ENCODE measurements at regions not wholly inside any gene's neighbourhood (a gene's known extent, or its start where the extent isn't known, plus 50 kb on each side); places are given as distances from the start of the nearest gene placed in this dataset.

DNA sequence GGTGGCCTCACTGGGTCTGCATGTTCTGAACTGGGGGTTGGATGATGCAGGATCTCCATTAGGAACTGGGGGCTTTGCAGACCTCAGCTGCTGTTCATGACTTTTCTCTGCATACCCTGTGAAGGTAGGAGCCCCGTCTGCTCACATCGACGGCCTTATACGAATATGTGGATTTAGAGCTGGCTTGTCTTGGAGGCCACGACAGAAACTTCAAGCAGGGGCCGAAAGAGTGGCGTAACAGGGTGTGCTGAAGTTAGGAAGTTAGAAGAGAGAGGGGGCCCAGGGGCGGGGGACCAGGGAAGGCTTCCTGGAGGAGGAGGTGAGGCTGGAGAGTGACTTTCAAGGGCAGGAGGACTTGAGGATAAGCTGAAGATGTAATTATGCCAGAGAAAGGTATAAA lies 144.9 kb downstream of the TSN start:
- no peak for DNase-seq (ENCODE audit: low spot score)

DNA sequence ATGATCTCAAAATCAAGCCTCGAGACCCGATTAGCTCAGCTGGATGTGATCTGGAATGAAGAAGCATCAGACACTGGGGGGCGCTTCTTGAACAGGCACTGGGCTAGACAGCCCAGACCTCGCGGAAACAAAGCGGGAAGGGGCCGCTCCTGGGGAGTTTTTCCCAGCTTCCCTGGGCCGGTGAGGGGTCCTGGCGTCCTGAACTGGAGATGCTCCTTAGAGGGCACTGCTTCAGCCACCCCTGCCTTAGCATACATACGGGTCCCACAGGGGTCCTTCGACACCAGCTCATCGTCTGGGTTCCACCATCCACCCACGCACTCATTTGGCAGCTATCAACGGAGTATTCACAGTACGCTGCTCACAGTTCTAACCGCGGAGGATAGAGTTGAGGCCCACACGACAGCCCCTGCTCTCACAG lies 146.7 kb downstream of the TSN start:
- no peak for DNase-seq (ENCODE audit: low spot score)

GRCh38 chr2:121902616-121903015 lies 147.2 kb downstream of the TSN start:
- no peak for DNase-seq (ENCODE audit: low spot score)

GRCh38 chr2:121903037-121903689 lies 147.7 kb downstream of the TSN start:
- DNase-seq (ENCODE audit: low spot score) = no peak

DNA sequence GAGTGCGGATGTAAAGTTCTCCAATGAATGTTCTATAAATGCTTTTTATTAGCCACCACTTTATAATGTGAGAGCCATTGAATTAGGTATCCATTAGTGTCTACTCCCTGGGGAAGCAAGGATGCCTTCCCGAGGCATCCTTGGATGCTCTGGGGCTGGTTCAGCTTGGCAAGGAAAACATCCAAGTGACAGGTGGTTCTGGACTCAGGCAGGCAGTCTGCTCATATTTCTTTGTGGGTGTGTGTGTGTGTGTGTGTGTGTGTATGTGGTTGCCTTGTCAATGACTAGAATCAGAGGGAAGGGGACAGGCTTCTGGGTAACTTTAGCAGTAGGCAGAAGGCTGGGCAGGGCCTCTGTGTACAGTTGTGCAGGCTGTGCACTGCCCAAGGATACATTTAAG lies 149.2 kb downstream of the TSN start:
- no peak for DNase-seq (ENCODE audit: low spot score)

GRCh38 chr2:121905201-121905600 lies 149.8 kb downstream of the TSN start:
- DNase-seq (ENCODE audit: low spot score) = no peak

- DNase-seq (ENCODE audit: low spot score) = no peak
Observed at GRCh38 chr2:121906170-121906569, 150.7 kb downstream of the TSN start.

DNA sequence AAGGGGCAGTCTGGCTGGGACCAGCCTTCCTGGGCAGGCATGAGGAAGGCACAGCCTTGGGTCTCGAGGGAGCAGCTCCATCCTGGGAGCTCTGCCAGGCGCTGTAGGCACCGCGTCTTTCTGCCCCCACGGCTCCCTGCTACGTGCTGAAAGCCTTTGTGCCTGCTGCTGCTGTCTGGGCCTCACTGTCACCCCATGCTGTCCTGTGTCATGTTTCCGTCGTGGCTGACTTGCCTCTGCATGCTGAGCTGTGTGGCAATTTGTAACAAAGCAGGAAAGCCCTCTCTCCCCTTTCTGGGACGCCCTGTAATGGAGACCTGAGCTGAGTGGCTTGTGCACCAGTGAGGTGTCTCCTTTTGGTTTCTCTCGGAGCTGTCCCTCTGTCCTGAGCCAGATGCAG lies 152.5 kb downstream of the TSN start:
- DNase-seq (ENCODE audit: low spot score) = no peak

DNA sequence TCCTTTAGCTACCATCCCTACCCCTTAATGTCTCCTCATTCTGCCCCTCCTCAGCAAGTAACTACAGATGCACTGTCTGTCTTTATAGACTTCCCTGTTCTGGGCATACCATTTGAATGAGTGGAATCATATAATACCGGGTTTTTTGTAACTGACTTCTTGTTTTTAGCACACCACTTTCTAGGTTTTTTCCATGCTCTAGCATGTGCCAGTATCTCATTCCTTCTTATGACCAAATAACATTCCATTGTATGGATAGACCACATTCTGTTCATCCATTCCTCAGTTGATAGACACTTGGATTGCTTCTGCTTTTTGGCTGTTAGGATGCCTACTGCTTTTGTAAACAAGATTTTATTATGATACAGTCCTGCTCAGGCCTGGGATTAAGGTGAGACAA lies 154.7 kb downstream of the TSN start:
- no peak for DNase-seq (ENCODE audit: low spot score)

- no peak for DNase-seq (ENCODE audit: low spot score)
Observed at GRCh38 chr2:121911036-121911435, 155.6 kb downstream of the TSN start.

DNA sequence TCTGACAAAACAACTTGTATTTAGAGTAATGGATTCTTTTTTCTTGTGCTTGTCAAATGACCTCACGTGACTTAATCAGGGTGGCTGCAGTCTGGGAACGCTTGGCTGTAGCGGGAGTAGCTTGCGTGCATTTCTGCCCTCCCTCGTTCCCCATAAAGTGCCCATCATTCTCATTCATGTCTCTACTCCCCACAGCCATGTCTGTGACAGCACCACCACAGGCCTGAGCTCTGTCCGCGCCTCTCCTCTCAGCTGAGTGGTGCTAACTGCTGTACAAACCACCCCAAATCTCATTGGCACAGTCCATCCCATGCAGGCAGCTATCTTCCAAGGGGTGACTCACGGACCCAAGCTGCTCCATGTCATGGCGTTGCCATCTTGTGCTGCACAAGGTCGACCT lies 161.7 kb downstream of the TSN start:
- no peak for DNase-seq (ENCODE audit: low spot score)

GRCh38 chr2:121918231-121918630 lies 162.8 kb downstream of the TSN start:
- DNase-seq (ENCODE audit: low spot score) = no peak

GRCh38 chr2:121919803-121920202 lies 164.4 kb downstream of the TSN start:
- DNase-seq (ENCODE audit: low spot score) = no peak

DNA sequence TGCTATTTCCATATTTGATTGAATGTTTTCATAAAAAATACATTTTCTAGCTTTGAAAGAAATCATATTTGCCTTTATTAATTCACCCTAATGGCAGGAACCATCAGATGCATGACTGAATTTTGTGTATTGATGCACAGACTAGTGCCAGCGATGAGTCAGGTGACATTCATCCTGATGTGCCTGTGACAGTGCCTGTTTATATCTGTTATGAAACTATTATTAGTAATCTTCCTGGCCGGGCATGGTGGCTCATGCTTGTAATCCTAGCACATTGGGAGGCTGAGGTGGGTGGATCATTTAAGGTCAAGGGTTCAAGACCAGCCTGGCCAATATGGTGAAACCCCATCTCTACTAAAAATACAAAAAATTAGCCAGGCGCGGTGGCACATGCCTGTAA lies 170.0 kb downstream of the TSN start:
- peak; percentile 58 for DNase-seq (ENCODE audit: low spot score)

GRCh38 chr2:121943285-121943684 lies 187.8 kb downstream of the TSN start:
- DNase-seq (ENCODE audit: low spot score) = no peak

DNA sequence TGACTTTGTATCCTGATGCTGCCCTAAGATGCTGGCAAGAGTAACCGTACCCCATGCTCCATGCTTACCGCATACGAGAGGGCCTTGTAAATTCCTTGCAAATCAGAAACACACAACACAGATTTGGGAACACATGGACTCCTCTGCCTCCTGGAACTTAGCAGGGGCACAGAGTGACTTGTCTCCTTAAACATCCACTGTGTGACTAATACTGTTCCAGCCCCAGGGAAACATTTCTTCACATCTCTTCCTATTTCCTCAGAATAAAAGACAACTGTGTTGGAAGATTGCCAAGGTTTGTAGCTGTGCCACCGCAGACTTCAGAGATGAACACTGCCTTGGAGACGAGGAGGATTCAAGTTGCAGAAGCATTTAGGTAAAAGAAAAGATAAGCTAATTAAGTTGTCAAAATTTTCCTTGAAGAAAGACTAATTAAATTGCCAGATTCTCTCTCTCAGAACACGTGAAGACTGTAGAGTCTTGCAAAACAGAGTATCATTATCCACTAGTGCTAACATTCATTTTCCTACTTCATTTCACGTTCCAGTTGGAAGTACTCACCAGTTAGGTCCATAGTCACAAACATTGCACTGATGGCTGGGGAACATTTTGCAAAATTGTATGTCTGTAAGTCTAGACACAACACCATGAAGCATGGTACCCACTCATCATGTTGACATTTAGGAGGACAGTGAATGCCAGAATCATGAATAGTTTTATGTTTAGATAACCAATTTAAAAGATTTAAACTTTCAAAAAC lies 188.8 kb downstream of the TSN start:
- peak; percentile 4 for DNase-seq (ENCODE audit: low spot score)

DNA sequence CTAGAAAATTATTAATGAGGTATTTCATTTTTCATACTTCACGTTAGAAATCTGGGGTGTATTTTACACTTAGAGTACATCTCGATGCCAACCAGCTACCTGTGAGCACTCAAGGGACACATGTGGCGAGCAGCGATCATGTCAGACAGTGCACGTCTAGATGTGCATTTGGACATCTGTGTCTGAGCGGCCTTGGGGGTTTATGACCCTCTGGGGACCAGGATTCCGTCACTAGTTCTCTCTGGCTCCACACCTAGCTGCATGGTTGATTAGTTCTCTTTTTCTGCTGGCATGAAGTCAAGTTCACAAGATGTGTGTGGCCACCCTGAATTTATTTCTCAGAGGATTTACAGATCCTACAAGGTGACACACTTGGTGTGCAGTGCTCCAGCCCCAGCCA lies 192.2 kb downstream of the TSN start:
- DNase-seq (ENCODE audit: low spot score) = no peak

- DNase-seq (ENCODE audit: low spot score) = no peak
Observed at GRCh38 chr2:121949271-121949670, 193.8 kb downstream of the TSN start.

GRCh38 chr2:121955426-121955825 lies 200.0 kb downstream of the TSN start:
- no peak for DNase-seq (ENCODE audit: low spot score)

GRCh38 chr2:121955872-121956271 lies 200.4 kb downstream of the TSN start:
- DNase-seq (ENCODE audit: low spot score) = no peak

DNA sequence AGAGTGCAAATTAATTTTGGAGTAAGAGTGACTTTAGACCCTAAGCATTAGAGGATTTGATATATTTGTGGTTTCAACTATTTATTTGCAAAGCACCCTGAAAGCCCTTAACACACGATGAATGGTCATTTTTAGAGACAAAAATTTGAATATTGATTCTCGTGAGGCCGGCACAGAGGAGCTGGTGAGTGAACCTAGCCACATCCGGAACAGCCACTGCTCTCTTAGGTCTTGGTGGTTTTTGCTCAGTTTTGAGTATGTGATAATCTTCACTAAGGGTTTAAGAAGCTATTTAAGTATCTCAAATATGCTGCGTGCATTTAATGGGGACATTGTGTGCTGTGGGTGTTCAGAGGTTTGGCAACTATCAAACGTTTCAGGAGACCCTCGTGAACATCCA lies 204.8 kb downstream of the TSN start:
- DNase-seq (ENCODE audit: low spot score) = no peak

- no peak for DNase-seq (ENCODE audit: low spot score)
Observed at GRCh38 chr2:121961761-121962160, 206.3 kb downstream of the TSN start.

DNA sequence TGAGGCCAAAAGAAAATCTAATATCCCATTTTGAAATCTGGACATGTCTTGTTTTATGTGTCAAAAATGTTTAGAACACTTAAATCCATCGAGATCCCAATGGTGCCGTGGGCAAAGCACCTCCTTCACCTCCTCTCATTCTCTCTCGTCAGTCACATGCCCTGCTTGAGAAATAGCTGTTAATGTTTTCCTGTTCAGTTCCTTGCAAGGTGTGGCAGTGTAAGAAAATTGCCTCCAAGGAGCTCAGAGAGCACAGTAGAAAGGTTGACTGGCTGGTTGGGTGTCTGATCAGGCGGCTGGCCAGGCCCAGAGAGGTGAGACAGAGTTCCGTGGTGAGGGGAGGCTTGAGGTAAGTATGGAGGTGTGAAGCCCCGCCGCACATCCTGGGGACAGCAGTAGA lies 210.2 kb downstream of the TSN start:
- DNase-seq (ENCODE audit: low spot score) = no peak

DNA sequence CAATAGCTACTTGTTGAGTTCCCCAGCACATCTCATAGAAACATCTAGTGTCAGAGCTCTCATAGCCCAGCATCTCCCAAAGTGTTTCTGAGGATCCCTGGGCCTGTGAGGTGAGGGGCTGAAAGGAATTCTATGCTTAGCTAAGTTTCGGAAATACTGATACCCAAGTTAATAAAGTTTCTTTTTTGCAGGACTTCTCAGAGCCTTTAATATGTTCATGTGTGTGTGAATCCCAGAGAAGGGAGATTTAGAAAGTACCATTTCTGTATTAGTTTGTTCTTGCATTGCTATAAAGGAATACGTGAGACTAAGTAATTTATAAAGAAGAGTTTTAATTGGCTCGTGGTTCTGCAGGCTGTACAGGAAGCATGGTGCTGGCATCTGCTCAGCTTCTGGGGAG lies 211.2 kb downstream of the TSN start:
- no peak for DNase-seq (ENCODE audit: low spot score)
